ENCODE measurements at regions not wholly inside any gene's neighbourhood (a gene's known extent, or its start where the extent isn't known, plus 50 kb on each side); places are given as distances from the start of the nearest gene placed in this dataset.

DNA sequence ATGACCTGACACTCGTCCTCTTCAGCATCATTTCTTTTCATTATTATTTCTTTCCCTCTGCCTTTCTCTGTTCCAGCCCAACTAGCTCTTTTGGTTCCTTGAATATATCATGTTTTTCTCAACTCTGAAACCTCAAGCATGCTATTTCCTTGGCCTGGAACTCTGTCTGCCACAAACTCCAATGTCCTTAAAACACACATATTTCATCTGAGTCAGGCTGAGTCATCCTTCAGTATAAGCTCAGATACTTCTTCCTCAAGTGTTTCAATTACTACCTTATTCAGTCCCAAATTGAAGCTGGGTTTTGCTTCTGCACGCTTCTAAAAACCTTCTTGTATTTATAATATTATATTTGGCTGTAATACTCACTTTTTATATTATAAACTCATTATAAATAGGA lies 424.2 kb downstream of the PDGFC start:
- Histone ChIP-seq H3K27ac (ENCODE audit: low read depth, low read length, poor library complexity, severe bottlenecking) (no peak overlapping the region), H2AFZ (ENCODE audit: low read length) (no peak overlapping the region), H3K9me3 (ENCODE audit: low read length) (no peaks in the 10 kb centered on the region), H3K4me3 (ENCODE audit: low read depth, low read length, poor library complexity, severe bottlenecking) (no peak overlapping the region), H3K4me2 (ENCODE audit: low read length) (no peak overlapping the region), H3K4me1 (ENCODE audit: insufficient read depth, low read length, poor library complexity, severe bottlenecking) (no peaks in the 10 kb centered on the region), H3K9me2 (ENCODE audit: insufficient read depth, low read length) (no peaks in the 10 kb centered on the region; the same call in 1 of the 2 replicates), H3K36me3 (ENCODE audit: insufficient read depth, low read length) (no peaks in the 10 kb centered on the region), H4K20me1 (ENCODE audit: insufficient read depth, low read length) (no peaks in the 10 kb centered on the region), H3K79me2 (ENCODE audit: insufficient read depth, low read depth, low read length) (no peaks in the 10 kb centered on the region)
- no peak for TF ChIP-seq EZH2phosphoT487 (IDR thresholded peaks at IDR 0.05; ENCODE audit: borderline replicate concordance, low read depth, low read length)
- TF ChIP-seq, protein P1, sequence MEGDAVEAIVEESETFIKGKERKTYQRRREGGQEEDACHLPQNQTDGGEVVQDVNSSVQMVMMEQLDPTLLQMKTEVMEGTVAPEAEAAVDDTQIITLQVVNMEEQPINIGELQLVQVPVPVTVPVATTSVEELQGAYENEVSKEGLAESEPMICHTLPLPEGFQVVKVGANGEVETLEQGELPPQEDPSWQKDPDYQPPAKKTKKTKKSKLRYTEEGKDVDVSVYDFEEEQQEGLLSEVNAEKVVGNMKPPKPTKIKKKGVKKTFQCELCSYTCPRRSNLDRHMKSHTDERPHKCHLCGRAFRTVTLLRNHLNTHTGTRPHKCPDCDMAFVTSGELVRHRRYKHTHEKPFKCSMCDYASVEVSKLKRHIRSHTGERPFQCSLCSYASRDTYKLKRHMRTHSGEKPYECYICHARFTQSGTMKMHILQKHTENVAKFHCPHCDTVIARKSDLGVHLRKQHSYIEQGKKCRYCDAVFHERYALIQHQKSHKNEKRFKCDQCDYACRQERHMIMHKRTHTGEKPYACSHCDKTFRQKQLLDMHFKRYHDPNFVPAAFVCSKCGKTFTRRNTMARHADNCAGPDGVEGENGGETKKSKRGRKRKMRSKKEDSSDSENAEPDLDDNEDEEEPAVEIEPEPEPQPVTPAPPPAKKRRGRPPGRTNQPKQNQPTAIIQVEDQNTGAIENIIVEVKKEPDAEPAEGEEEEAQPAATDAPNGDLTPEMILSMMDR (conservative IDR thresholded peaks at IDR 0.05; ENCODE audit: low read length), result no peak
- ChIA-PET POLR2A (no interaction called here), CTCF (ENCODE audit: unreplicated experiment) (no interaction called here)
- no TSS peak for BruUV-seq (replicated peaks)
- no peak for DNase-seq (ENCODE audit: low spot score)
- intact Hi-C loops (cut with micrococcal nuclease; ENCODE audit: unreplicated experiment), result no loop called here

DNA sequence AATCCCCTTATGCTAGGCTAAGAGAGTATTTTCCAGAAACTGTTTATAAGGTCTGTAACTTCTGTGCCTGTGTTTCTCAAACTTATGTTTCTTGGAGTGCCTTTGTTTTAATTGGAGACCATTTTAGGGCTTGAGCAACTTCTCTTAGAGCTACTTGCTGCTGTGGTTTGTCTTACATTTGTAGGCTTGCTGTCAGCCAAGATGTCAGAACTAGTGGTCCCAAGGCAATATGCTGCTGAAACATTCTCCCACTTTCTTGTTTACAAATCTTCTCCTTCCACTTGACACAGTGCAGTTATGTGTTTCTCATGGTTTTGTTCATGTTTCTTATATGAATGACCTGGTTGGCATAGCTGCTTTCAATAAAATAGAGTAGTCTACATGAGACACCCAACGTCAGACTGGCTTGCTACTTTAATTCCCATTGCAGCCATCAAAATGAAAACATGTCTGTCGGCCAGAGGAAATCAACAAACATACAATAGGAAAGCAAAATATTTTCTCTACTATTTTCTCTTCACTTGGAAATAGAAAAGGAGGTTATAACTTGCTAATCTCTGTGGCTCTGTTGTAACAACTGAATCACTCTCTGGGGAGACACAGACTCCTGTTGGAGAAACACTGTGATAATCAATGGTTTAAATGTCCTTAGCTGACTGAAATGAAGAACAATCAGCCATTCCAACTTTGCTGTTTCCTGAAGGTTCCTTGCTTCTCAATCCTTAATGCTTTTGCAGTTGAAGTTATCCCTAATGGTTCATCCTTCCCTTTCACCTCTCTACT lies 426.4 kb downstream of the PDGFC start:
- no peaks in the 10 kb centered on the region for H3K4me1 ChIP-seq (ENCODE audit: insufficient read depth, low read length, poor library complexity, severe bottlenecking)

More for the DNA sequence above, 426.4 kb downstream of the PDGFC start:
- Histone ChIP-seq H3K4me3 (ENCODE audit: low read depth, low read length, poor library complexity, severe bottlenecking) (no peak overlapping the region), H3K79me2 (ENCODE audit: insufficient read depth, low read depth, low read length) (no peaks in the 10 kb centered on the region), H4K20me1 (ENCODE audit: insufficient read depth, low read length) (no peaks in the 10 kb centered on the region), H3K4me2 (ENCODE audit: low read length) (no peak overlapping the region), H3K9me2 (ENCODE audit: insufficient read depth, low read length) (no peaks in the 10 kb centered on the region; the same call in 1 of the 2 replicates), H3K9me3 (ENCODE audit: low read length) (no peaks in the 10 kb centered on the region), H3K27ac (ENCODE audit: low read depth, low read length, poor library complexity, severe bottlenecking) (no peak overlapping the region), H3K36me3 (ENCODE audit: insufficient read depth, low read length) (no peaks in the 10 kb centered on the region), H2AFZ (ENCODE audit: low read length) (no peak overlapping the region)
- DNase-seq (ENCODE audit: low spot score), result no peak
- POLR2A ChIA-PET, result interaction anchor here (0.6 to 1.1 kb wide), 2 partner anchors 10 to 1665 kb away, joined by 3 to 4 read pairs; no protein-coding TSS in a partner anchor
- intact Hi-C loops (cut with micrococcal nuclease; ENCODE audit: unreplicated experiment), result no loop called here
- CTCF ChIA-PET (ENCODE audit: unreplicated experiment), result no interaction called here
- no TSS peak for BruUV-seq (replicated peaks)
- no peak for TF ChIP-seq EZH2phosphoT487 (IDR thresholded peaks at IDR 0.05; ENCODE audit: borderline replicate concordance, low read depth, low read length)
- TF ChIP-seq, protein P1 (conservative IDR thresholded peaks at IDR 0.05; ENCODE audit: low read length), result no peak

All from OCI-LY7 (cell line).